Hematopoietic multipotent progenitor cell treated with erythropoietin and hydrocortisone succinate and interleukin-3 and kit ligand, for 17 days (in vitro differentiated cells): ENCODE measurements at regions not wholly inside any gene's neighbourhood (a gene's known extent, or its start where the extent isn't known, plus 50 kb on each side); places are given as distances from the start of the nearest gene placed in this dataset.

ENCODE experiments used
- DNase-seq: peaks from one replicate; pipeline ENCODE4 v3.0.0-alpha.2; 2015; ENCODE audit warnings: low spot score

- no peak for DNase-seq
Measured at GRCh38 chr20:60851826-60852704, 400.0 kb upstream of the CDH4 start.

GRCh38 chr20:60857708-60858107, 394.4 kb upstream of the CDH4 start:
- DNase-seq = no peak

DNA sequence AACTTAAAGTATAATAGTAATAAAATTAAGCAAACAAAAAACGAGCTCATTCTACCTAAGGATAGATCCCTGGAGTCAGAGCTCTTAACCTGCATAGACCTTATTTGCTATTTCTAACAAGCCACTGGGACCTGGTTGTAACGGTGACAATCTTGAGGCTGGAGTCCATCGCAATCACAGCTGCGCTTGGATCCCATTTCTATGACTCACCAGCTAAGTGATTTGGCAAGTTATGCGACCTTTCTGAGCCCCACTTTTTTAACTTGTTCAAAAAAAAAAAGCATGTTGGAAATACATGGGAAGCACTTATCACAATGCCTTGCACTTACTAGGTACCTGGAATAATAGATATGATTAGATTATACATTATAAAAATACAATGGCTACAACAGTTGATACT, 389.5 kb upstream of the CDH4 start:
- DNase-seq = no peak

DNA sequence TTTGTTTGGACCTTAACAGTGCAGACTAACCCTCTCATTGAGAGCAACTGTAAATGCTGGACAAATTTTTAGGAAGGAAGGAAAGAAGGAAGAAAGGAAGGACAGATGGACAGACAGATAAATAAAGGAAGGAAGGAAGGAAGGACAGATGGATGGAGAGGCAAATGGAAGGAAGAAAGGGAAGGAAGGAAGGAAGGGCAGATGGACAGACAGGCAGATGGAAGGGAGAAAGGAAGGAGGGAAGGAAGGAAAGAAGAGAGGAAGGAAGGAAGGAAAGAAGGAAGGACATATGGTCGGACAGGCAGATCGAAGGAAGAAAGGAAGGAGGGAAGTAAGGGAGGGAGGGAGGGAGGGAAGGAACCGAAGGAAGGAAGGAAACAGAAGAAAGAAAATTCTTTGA, 388.5 kb upstream of the CDH4 start:
- no peak for DNase-seq

- DNase-seq = no peak
Measured at GRCh38 chr20:60867589-60867988, 384.5 kb upstream of the CDH4 start.

GRCh38 chr20:60868316-60868891, 383.7 kb upstream of the CDH4 start:
- no peak for DNase-seq

DNA sequence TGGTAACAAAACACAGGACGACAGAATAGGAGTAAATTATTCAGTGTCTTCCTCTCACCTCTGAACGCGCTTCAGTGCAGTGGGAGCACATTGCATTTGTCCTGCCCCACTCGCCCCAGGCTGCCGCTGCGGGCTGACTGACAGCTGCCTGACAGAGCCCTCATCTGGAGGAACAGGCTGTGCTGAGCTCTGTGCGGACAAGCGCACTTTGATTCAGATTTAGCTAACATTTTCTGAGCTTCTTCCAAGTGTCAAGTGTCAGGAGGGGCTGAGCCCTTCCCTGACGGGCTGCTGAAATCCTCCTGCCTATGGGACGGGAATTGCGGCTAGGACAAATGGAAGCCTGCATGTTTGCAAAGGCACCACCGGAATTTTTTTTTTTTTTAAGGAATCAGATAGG, 383.0 kb upstream of the CDH4 start:
- DNase-seq = no peak

GRCh38 chr20:60869625-60870024, 382.4 kb upstream of the CDH4 start:
- DNase-seq = no peak

GRCh38 chr20:60870040-60870439, 382.0 kb upstream of the CDH4 start:
- DNase-seq = no peak

GRCh38 chr20:60872224-60872623, 379.8 kb upstream of the CDH4 start:
- no peak for DNase-seq

DNA sequence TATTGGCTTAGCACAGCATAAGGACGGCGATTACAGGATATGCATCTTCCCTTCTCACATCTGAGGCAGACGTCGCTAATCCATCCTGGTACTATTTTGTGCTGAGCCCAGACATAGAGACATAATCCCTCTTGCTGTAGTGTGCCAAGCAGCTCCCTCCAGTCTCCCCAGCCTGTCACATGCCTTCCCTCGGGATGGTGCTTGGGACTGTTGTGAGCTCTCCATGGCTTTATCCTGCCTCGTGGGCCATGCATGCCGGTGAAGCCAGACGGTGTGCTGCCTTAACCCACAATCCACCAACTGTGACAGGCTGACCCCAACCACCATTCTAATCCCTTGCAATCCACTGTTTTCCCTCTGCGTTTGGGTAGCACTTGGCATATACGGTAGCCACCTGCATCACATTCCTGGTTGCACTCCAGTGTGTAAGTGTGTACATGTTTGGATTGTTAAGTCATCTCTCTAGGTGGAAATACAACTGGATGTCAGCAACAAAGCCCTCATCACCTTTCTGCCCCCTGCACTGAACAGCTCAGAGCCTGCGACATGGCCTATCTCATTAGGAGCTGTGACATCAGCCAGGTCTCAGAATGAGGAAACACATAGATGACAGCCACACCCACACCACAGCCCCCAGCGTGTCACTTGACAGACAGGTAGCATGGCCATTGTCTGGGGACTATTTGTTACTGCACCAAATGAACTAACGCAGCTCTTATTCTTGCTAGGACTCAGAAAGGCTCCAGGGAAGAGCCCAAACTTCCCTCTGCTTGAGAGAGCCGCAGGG, 374.8 kb upstream of the CDH4 start:
- DNase-seq = no peak

GRCh38 chr20:60882836-60883235, 369.2 kb upstream of the CDH4 start:
- DNase-seq = no peak

DNA sequence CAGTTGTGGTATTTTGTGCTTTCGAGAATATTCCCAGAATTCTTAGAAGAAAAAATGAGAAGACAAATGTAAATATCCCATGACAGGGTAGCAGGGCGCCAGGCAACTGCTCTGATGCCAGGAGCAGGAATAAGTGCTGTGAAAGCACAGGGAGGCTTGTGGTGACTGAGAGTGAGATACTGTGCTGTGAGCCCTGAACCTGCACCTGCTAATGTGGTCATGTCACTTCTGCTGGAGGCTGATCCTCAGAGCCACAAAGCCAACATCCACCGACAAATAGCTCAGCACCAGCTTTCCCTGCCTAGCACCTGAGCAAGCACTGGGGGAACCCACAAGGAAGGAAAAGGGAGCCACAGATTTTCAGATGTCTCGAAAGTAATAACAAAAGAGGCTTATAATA, 368.6 kb upstream of the CDH4 start:
- no peak for DNase-seq

DNA sequence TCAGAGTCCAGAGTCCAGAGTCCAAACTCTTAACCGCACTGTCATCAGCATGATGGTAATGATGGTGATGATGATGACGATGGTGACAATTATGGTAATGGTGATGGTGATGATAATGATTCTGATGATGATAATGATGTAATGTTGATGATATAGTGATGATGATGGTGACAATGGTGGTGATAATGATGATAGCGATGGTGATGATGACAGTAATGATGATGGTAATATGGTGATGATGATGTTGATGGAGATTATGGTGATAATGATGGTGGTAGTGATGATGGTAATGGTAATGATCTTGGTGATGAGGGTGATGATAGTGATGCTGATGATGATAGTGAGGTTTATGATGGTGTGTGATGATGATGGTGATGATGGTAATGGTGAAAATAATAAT, 367.8 kb upstream of the CDH4 start:
- DNase-seq = no peak

DNA sequence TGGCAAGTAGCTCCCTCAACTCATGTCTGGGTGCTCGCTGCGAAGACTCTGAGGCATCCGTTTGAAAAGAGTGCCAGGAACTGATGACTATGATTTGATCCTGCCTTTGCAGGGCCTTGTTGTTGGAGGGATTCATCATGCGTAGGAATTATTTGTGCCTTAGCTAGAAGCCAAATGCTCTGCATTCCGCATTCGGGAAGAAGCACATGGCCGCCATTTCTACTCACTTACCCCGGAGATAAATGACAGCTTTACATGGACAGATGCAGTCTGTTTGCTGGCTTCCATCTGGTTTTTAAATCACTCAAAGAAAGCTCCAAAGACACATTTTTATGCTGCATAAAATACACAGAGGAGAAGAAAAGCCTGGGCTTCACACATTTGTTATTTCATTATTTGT, 363.3 kb upstream of the CDH4 start:
- DNase-seq = no peak

- no peak for DNase-seq
Measured at GRCh38 chr20:60892095-60892813, 359.8 kb upstream of the CDH4 start.

DNA sequence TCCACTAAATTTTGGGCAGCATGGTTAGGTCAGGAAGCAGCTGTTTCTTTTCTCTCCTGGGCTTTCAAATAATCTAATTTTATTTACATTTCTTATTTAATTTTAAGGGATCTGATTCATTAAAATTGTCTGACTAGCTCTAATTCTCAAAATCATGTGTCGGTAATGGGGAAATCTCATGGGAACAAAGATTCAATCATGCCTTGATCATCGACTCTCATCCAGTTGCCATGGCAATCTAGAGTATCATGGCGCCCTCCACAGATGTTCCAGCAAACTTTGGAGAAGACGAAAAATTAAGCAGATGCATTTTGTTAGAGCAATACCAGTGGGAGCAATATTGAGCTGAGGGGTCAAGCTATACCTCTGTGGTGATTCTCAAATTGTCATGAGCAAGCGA, 358.0 kb upstream of the CDH4 start:
- no peak for DNase-seq

GRCh38 chr20:60895363-60896079, 356.5 kb upstream of the CDH4 start:
- no peak for DNase-seq

GRCh38 chr20:60897976-60898375, 354.1 kb upstream of the CDH4 start:
- no peak for DNase-seq

DNA sequence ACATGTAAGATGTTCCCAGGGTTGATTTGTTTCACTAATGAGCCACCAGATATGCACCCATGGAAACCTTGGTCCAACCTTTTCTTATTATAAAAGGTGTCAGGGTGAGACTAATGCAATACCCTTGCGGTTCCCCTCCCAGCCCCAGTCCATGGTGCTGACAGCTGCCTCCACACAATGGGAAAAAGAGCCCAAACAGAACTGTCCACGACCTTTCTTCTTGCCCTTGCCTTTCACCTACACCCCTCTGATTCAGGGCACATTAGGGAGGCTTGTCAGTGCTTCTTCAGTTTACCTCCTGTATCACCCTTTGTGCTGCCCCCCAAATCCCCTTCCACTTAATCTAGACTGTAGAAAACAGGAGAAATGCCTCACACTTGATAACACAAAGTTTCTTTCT, 352.7 kb upstream of the CDH4 start:
- DNase-seq = no peak

DNA sequence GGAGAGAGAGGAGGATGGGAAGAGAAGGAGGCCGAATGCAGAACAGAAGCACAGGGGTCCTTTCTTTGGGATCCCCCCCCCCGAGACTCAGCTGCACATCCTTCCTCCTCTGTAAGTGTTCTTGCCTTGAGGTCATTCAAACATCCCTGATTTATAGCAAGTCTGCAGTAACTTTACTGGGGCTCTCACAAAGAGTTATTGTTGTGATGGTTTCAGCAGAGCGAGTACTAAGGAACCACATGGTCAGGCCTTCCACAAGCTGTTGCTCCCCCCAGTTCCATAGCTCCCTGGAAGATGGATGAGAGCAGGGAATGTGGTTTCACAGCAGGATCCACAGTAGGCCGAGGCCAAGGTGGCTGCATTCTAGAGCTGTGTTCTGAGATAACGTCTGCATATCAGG, 351.4 kb upstream of the CDH4 start:
- DNase-seq = no peak

DNA sequence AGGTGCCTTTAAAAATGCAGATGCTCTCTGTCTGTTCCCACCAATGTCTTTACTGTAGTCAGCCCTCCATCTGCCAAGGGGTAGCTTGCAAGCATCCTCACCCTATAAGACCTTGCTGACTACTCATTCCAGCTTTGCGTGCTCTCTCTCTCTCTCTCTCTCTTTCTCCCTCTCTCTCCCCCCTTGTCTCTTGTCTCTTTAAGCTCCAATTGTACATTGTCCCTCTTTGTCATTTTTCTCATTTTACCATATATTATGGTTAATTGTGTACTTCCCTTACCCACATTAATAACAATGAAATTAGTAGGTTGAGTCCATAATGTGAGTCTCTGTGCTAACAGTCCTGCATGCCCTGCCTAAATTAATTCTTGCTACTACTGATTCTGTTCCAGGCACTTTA, 350.2 kb upstream of the CDH4 start:
- DNase-seq = no peak
